ENCODE measurements at regions not wholly inside any gene's neighbourhood (a gene's known extent, or its start where the extent isn't known, plus 50 kb on each side); places are given as distances from the start of the nearest gene placed in this dataset.

DNA sequence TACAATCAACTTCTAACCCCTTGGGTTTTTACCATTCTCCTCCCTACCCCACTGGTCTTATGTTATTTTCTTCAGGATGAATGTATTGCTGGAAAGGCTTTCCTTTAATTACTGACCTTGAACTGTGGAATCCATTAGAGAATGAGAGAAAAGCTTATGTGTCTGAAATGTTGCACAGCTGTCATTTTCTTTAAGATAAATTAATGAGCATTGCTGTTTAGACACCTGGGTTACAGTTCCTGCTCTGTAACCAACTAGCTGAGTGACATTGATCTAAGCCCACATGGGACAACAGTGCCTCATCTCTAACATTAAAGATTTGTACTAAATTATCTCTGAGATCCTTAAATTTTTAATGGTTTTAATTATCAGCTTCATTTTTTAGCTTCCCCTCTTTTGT, 507.0 kb downstream of the TAF11L14 start:
- no peak for DNase-seq (ENCODE audit: low read depth)
- no peak for TF ChIP-seq CTCF (IDR thresholded peaks at IDR 0.05; ENCODE audit: insufficient read depth, low read length)
- no peak overlapping the region for H3K4me3 ChIP-seq (ENCODE audit: low read depth, low read length)

DNA sequence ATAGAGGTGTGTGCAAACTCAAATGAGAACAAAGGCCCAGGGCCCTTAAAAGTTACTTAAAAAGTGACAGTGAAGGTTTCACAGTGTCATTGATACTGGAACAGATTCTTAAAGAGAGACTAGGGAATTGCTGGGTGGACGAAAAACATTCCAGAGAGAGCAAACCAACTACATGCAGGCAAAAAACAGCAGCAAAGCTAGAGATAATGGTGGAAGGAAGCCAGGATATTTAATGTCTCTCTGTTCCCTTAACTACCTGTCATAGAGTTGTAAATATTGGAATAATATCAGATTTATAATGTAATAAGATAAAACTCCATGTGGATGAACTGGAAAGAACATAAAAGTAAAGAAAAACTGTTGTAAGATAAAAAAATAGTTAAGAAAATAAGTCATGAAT, 508.6 kb downstream of the TAF11L14 start:
- DNase-seq (ENCODE audit: low read depth), result no peak
- no peak for TF ChIP-seq CTCF (IDR thresholded peaks at IDR 0.05; ENCODE audit: insufficient read depth, low read length)
- H3K4me3 ChIP-seq (ENCODE audit: low read depth, low read length), result no peak overlapping the region

DNA sequence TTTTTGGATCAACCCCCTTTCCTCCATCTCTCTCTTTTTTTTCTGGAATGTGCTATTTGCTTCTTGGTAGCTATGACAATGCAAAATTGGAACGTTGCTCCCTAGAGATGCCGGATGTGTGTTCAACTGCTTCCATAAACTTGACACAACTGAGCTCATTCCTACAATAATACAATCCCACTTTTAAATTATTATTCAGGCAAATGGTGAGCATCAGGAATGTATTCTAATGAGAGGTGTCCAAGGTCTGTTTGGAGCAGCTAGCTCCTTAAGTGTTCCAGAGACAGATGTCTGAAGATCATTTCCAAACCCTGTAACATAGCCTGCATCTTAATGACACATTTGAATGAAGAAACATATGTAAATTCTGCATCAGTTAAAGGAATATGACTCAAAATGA, 518.4 kb downstream of the TAF11L14 start:
- no peak for TF ChIP-seq CTCF (IDR thresholded peaks at IDR 0.05; ENCODE audit: insufficient read depth, low read length)
- no peak for DNase-seq (ENCODE audit: low read depth)
- H3K4me3 ChIP-seq (ENCODE audit: low read depth, low read length), result no peak overlapping the region

DNA sequence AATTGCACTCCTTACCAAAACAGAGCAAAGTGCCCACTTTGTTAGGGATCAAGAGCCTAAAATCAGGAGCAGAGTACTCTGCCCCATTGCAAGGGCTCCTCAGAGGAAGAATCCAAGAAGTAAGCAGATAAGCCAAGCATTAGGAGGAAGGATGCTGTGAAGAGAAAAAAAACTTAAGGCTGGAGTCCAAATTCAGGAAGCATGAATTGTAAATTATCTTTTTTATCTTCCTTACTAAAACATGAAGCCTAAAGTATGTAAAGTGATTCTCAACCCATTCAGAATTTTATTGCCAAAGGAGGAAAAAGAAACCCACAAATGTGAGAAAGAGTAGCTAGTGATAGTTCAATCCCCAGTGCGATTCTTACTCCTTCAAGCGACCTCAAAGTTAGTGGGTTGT, 523.9 kb downstream of the TAF11L14 start:
- H3K4me3 ChIP-seq (ENCODE audit: low read depth, low read length), result no peak overlapping the region
- no peak for DNase-seq (ENCODE audit: low read depth)
- no peak for TF ChIP-seq CTCF (IDR thresholded peaks at IDR 0.05; ENCODE audit: insufficient read depth, low read length)

GRCh38 chr5:18159331-18159730, 525.1 kb downstream of the TAF11L14 start:
- no peak for DNase-seq (ENCODE audit: low read depth)
- no peak for TF ChIP-seq CTCF (IDR thresholded peaks at IDR 0.05; ENCODE audit: insufficient read depth, low read length)
- H3K4me3 ChIP-seq (ENCODE audit: low read depth, low read length), result no peak overlapping the region

DNA sequence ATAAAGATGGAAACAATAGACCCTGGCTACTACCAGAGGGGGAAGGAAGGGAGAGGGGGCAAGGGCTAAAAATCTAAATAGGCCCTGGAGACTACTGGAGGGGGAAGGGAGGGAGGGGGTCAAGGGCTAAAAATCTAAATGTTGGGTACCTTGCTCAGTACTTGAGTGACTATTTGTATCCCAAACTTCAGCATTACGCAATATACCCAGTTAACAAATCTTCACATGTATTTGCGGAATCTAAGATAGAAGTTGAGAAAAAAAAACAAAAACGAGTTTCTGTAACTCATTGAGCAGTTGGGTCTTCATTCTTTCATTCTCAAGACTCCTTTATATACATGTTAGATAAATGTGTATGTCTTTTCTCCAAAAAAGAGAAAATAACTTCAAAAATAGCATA, 537.4 kb downstream of the TAF11L14 start:
- no peak for DNase-seq (ENCODE audit: low read depth)
- TF ChIP-seq CTCF (IDR thresholded peaks at IDR 0.05; ENCODE audit: insufficient read depth, low read length), result no peak
- H3K4me3 ChIP-seq (ENCODE audit: low read depth, low read length), result no peak overlapping the region

DNA sequence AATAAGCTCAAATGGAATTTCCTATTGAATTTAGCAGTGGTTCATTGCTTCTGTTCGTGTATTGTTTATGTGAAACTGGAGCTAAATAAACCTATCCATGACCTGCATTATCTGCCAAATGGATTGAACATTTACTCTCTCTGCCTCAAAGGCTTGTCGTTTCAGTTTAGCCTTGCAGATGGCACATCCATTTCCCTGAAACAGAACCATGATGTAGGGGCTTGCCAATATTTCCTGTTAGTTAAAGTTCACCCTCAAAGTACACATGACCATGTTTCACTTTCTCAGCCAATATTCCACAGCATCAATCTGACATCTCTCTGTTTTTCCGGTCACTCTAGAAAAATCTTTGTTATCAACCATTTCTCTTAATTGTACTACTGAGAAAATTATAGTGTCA, 545.3 kb downstream of the TAF11L14 start:
- H3K4me3 ChIP-seq (ENCODE audit: low read depth, low read length), result no peak overlapping the region
- no peak for DNase-seq (ENCODE audit: low read depth)
- TF ChIP-seq CTCF (IDR thresholded peaks at IDR 0.05; ENCODE audit: insufficient read depth, low read length), result no peak

Measured in fibroblast of the aortic adventitia (primary cell).